ENCODE measurements at regions not wholly inside any gene's neighbourhood (a gene's known extent, or its start where the extent isn't known, plus 50 kb on each side); places are given as distances from the start of the nearest gene placed in this dataset.

GRCh38 chr15:95296643-95297042, 1033.9 kb upstream of the NR2F2 start:
- no peak for DNase-seq

GRCh38 chr15:95298729-95299128, 1031.8 kb upstream of the NR2F2 start:
- no peak for DNase-seq

GRCh38 chr15:95300958-95301357, 1029.5 kb upstream of the NR2F2 start:
- DNase-seq = no peak

- no peak for DNase-seq
Measured at GRCh38 chr15:95302206-95302605, 1028.3 kb upstream of the NR2F2 start.

- DNase-seq = no peak
Measured at GRCh38 chr15:95302809-95303208, 1027.7 kb upstream of the NR2F2 start.

- no peak for DNase-seq
Measured at GRCh38 chr15:95303713-95304112, 1026.8 kb upstream of the NR2F2 start.

GRCh38 chr15:95304151-95304946, 1026.2 kb upstream of the NR2F2 start:
- DNase-seq = no peak

- DNase-seq = no peak
Measured at GRCh38 chr15:95304947-95305400, 1025.5 kb upstream of the NR2F2 start.

- DNase-seq = no peak
Measured at GRCh38 chr15:95307115-95307514, 1023.4 kb upstream of the NR2F2 start.

- DNase-seq = no peak
Measured at GRCh38 chr15:95319242-95319641, 1011.3 kb upstream of the NR2F2 start.

- no peak for DNase-seq
Measured at GRCh38 chr15:95323796-95324195, 1006.7 kb upstream of the NR2F2 start.

GRCh38 chr15:95324656-95325055, 1005.8 kb upstream of the NR2F2 start:
- DNase-seq = no peak

- no peak for DNase-seq
Measured at GRCh38 chr15:95325763-95326404, 1004.6 kb upstream of the NR2F2 start.

GRCh38 chr15:95326431-95327182, 1003.9 kb upstream of the NR2F2 start:
- no peak for DNase-seq

GRCh38 chr15:95327183-95327525, 1003.3 kb upstream of the NR2F2 start:
- DNase-seq = no peak

- DNase-seq = no peak
Measured at GRCh38 chr15:95327661-95328060, 1002.8 kb upstream of the NR2F2 start.

GRCh38 chr15:95328559-95328958, 1001.9 kb upstream of the NR2F2 start:
- no peak for DNase-seq

GRCh38 chr15:95329362-95329761, 1001.1 kb upstream of the NR2F2 start:
- no peak for DNase-seq

- no peak for DNase-seq
Measured at GRCh38 chr15:95341686-95342085, 988.8 kb upstream of the NR2F2 start.

- no peak for DNase-seq
Measured at GRCh38 chr15:95345867-95346266, 984.6 kb upstream of the NR2F2 start.

- DNase-seq = no peak
Measured at GRCh38 chr15:95346721-95347475, 983.6 kb upstream of the NR2F2 start.

GRCh38 chr15:95347837-95348236, 982.7 kb upstream of the NR2F2 start:
- DNase-seq = no peak

GRCh38 chr15:95350908-95351307, 979.6 kb upstream of the NR2F2 start:
- DNase-seq = no peak

Measured in stimulated activated CD4-positive, alpha-beta T cell treated with anti-CD3 and anti-CD28 coated beads, Interleukin-4, amount 100 ng/mL, for 4 hours (primary cell).